GM12864 (cell line): ENCODE measurements at regions not wholly inside any gene's neighbourhood (a gene's known extent, or its start where the extent isn't known, plus 50 kb on each side); places are given as distances from the start of the nearest gene placed in this dataset.

Experiments used
- DNase-seq: peaks from one replicate; pipeline ENCODE4 v3.0.0-alpha.2; 2011; ENCODE audit warnings: low read depth
- H3K4me3 ChIP-seq: 2 replicates; pipeline ENCODE4 v1.5.1; 2011; ENCODE audit warnings: mild to moderate bottlenecking, low read depth, low read length, control low read depth
- CTCF ChIP-seq: IDR thresholded peaks from 2 replicates; pipeline ENCODE4 v1.5.1; 2011; ENCODE audit warnings: low read depth, mild to moderate bottlenecking, moderate library complexity, low read length, control low read depth, inconsistent platforms; ENCODE audit errors: missing control alignments

GRCh38 chr13:104796581-104796980, 1730.4 kb upstream of the SLC10A2 start:
- no peak overlapping the region for H3K4me3 ChIP-seq
- no peak for TF ChIP-seq CTCF
- no peak for DNase-seq

GRCh38 chr13:104785952-104786351, 1719.7 kb upstream of the SLC10A2 start:
- no peak overlapping the region for H3K4me3 ChIP-seq
- no peak for TF ChIP-seq CTCF
- DNase-seq: no peak

GRCh38 chr13:104784891-104785290, 1718.7 kb upstream of the SLC10A2 start:
- no peak for DNase-seq
- no peak for TF ChIP-seq CTCF

DNA sequence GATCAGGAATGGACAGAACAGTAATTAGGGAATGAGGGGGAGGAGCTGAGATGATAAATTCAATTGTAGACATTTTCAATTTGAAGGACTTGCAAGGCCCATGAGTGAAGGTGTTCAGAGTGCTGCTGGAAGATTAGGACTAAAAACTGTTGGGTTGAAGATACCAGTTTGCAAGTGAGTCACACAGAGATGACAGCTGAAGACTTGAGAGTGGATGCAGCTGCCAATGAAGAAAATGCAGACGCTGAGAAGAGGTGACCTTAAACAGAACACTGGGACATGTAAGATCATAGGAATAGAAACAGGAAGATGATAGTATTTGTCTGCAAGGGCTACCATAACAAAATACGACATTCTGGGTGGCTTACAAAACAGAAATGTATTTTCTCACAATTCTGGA, 1716.5 kb upstream of the SLC10A2 start:
- DNase-seq: no peak
- no peak for TF ChIP-seq CTCF
- no peak overlapping the region for H3K4me3 ChIP-seq

More at GRCh38 chr13:104784891-104785290, 1718.7 kb upstream of the SLC10A2 start:
- H3K4me3 ChIP-seq: no peak overlapping the region

DNA sequence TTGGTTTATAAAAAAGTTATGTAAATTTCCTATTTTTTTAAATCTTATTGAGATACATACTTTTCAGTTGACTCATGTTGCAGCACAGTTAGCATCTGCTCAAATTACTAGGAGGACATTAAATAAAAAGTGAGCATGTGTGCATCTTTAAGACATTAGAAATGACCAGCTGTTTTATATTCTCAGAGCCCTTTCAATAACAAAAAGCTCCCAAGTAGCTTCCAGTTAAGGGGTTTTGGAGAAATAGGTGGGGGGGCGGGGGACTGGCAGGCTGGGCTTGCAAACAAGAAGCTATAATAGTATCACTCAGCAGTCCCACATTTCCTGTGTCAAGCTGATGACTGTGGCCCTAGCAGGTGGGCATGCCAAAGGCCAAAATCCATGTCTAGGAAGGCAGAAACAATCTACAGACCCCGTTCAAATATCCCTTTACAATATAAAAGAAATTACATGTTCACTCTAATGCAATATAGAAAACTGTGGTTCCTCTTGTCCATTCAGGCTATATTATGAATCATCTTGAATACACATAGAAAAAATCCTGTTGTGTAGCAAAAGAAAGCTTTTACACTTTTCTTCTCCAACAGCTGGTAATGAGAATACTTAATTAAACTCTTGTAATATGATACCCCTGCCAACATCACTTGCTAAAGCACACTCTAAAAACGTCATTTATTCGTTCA, 1713.2 kb upstream of the SLC10A2 start:
- no peak for DNase-seq
- no peak overlapping the region for H3K4me3 ChIP-seq
- no peak for TF ChIP-seq CTCF

DNA sequence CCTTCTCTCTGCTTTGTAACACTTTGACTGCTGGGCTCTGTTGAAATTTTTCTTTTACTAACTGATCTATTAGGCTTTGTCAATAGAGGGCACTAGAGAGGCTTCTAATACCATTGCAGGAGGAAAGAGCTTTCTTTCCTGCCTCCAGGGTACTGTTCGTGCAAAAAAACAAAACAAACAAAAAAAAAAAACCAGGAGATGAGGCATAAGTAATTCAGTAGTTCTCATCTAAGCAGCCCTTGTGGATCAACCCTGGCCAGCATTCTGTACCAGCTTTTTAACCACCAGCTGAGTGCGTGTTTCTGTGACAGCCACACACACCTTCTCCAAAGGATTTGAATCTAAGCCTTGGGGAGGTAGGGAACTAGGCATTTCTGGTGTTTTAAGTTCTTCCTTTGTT, 1707.6 kb upstream of the SLC10A2 start:
- DNase-seq: no peak
- H3K4me3 ChIP-seq: no peak overlapping the region
- TF ChIP-seq CTCF: peak; percentile 68

DNA sequence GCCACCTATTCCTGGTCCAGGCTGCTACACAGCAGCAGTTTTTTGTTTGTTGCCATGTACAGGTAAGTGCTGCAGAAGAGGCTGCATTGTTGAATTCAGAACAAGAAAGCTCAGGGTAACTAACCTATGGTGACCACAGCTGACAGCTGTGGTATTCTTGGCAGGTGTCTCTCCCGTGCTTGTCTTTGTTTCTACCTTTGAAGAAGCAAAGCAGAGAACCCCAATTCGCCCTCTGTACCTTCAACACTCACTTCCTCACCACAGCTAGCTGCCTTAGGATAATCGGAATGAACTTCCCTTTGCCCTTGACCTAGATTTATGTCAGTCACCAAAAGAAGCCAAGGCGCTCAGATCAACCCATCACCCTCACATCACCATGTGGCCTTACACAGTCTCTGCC, 1703.3 kb upstream of the SLC10A2 start:
- no peak for TF ChIP-seq CTCF
- no peak for DNase-seq
- H3K4me3 ChIP-seq: no peak overlapping the region
